GM18873 (cell line): ENCODE measurements at regions not wholly inside any gene's neighbourhood (a gene's known extent, or its start where the extent isn't known, plus 50 kb on each side); places are given as distances from the start of the nearest gene placed in this dataset.

Experiments
- ATAC-seq: cut with Tn5 transposase; IDR thresholded peaks from one replicate; pipeline ENCODE4 v1.9.1; 2021; ENCODE audit warnings: mild to moderate bottlenecking, moderate library complexity, moderate number of reproducible peaks; ENCODE audit not compliant: unreplicated experiment, low FRiP score

DNA sequence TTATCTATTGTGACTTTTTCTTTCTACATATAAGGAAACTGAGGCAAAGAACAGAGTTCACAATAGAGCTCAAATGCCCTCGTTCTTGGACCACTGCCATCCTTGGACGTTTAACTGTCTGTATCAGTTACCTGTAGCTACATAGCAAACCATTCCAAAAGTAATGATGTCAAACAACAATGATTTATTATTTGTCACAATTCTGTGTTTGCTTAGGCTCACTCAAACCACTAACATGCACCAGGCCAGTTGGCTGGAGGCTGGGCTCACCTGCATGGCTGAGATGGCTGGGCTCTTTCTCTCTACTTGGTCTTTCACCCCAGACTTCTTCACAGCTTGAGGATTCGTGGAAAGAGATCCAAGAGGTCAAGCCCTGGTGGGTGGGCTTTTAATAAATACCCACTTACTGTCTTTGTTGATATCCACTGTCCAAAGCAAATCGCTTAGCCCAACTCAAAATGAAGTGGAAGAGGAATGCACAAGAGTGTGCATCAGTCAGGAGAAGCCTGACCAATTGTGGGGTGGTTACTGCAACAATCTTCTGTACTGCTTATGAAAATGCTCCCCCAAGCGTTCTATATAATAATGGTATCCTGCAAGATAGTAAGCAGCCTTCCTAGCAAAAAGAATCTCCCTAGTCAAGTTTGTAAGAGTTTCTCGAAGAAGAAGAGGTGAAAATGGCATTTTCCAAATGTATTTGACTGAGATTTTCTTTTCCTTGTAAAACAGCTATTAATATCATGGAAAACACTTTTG is 163.5 kb upstream of the NT5C1B start:
- no peak for ATAC-seq

DNA sequence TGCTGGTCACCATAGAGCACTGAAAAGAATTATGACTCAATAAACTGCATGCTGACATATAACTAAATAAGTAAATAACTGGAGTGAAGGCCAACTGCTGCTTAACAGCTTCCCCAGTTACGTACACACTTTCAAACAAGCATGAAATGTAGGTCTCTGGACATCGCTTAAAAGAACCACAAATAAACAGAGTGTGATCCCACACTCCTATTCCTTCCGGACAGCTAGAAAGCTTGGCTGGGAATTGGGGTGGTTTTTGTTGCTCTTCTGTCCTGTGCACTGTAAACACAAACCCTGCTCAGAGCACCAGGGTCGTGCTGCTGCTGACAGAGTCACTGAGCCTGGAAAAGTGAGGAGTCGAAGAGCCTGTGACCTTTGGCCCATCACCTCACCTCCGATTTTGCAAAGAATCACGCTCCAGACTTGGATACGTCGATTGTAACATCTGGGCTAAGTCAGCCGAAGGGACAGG is 162.7 kb upstream of the NT5C1B start:
- ATAC-seq, result no peak

DNA sequence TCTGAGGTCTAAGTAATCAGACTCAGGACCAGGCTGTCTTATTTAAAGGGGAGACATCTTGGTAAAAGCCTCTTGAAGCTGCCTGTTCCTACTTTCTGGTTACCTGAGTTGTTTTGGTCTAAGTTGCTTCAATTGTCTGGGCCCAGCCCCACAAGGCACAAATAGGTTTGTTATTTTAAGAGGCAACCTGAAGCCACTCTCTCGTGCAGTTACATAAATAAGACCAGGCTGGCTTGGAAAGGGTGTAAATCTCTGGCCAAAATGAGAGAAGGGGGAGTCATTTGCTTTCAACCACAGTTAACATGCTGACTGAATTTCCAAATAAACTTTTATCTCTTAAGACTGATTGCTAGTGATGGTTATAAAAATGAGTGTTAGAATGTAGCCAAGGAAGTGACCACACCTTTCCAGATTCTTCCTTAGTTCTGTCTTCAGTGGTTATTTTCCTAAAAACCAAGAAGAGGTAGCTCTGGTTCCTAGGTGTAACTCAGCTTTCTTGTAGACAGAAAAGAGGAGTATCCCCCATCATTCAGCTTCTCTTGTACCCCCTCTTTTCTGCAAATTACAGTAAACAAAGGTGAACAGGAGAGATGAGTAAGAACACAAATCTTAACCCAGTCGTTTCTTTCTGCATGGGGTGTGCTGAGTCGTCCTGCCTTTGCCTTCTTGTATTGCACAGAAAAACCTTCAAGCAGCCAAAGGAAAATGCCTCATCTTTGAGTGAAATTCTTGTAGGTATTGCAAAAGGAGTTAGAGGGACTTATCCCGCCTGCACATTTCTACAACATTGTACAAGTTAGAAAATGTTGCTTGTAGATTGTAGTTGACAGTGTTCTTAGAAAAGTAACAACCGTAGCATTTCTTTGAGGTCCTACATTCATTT is 161.5 kb upstream of the NT5C1B start:
- no peak for ATAC-seq

DNA sequence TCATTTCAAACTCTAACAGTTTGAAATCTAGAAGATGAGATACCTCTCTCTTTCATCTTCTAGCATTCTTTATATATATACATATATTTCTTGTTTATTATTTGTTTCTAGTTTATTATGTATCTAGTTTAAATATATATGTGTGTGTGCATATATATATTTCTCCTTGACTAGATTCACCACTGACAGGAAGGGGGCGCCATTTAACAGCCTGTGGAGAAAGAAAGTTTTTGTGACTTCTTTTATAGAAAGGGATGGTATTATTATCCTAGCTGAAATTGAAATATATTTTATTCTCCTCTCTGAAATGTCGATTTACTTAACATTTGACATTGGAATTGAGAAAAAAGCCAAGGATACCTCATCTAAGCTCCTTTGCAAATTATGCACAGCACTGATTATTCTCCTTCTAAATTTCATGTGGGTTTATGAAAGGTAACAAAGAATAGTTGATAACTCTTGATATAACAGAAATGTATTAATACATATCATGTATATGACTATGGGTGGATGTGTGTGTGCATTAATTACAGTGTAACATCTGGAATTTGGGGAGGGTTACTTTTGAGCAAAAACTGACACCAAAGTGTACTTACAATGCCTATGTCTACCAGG is 160.7 kb upstream of the NT5C1B start:
- no peak for ATAC-seq

DNA sequence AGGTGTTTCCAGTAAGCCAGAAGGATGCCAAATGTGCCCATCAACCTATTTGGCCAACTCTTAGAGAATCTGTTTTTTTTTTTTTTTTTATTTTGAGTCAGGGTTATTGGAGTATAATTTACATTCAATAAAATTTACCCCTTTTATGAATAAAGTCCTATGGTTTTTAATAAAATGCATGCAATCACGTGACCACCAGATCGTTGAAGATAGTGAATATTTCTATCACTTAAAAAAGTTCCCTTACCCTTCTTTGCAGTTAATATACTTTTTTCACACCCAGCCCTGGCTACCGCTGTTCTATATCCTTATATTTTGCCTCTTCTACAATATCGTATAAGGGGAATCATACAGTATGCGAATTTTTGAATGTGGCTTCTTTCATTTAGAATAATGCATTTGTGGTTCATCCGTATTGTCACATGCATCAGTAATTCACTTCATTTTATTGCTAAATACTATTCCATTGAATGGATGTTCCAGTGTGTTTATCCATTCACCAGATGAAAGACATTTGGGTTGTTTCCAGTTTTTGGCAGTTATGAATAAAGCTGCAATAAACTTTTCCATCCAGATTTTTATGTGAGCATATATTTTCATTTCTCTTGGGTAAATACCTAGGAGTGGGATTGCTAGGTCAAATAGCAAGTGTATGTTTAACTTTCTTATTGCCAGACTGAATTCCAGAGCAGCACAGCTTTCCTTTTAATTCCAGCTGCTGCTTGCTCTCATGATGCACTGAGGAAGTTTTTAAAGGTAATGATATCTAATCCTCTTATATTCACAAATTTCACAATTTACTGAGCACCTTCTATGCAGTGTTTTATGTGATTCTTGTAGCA is 156.3 kb upstream of the NT5C1B start:
- no peak for ATAC-seq

DNA sequence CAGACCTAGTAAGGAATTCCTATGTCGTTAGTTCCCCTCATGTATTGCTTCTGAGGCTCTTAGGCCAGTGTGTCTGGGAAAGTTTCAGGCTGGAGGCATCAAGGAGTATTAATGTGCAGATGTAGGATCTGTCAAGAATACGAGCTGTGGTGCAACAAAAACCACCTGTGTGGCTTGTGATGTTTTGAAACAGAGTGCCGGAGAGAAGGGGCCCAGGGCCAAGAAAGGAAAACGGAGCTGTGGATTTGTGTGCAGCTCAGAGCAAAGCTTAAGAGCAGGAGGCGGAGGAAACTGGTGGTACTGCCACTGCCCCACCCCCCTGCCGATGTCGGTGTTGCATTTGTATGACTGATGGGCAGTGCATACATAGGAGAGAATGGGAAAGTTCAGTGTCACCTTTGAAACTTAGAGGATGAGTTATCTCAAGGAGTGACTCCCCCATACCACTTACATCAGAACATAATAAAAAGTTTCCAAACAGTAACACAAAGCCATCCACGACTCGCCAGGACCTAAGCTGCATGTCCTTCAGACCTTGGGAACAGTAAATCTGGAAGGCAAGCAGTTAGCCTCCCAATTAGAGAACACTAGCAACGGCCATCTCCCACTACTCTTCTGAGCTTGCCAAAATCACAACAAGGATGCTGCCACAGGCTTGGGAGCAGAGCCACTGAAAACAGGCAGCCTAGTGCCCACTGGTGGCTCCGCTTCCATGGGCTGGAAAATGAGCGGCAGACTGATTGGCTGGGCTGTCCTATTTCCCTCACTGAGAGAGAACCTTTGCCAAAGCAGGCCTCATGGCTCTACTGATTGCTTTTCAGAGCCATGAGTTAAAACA is 152.7 kb upstream of the NT5C1B start:
- no peak for ATAC-seq

DNA sequence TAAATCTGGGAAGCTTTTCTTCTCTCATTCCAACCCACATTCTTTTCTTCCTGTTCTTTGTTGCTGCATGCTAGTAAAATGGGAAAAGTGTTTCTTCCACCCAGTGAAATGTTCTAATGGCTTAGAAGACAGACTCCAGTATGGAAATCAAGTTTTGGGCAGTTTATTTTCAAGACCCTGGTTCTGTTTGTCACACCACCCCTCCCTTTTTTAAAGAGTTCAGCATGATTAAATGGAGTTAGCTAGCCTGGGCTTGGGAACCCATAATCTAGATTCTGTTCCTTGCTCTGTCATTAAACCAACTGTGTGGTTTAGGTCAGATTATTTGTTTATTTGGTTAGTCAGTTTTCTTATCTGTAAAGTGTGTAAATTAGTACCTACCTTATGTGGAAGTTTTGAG is 151.8 kb upstream of the NT5C1B start:
- ATAC-seq, result no peak

DNA sequence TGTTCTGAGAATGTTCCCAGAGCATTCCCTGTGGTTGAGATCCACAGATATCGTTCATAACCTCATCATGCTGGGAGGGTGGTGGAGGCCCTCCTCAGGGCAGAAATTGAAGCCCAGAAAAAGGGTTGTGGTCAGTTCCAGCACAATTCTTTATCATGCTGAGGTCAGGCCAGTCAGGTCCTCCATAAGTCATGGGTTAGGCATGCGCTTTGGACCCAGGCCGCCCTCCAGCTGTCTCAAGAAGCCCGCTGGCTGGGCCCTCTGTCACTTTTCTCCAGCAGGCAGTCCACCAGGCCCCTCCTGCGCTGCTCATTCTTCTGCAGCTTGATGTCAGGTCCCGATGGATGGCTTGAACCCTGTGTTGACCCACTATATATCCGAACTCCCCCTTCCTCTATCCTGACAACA is 151.1 kb upstream of the NT5C1B start:
- ATAC-seq, result no peak

DNA sequence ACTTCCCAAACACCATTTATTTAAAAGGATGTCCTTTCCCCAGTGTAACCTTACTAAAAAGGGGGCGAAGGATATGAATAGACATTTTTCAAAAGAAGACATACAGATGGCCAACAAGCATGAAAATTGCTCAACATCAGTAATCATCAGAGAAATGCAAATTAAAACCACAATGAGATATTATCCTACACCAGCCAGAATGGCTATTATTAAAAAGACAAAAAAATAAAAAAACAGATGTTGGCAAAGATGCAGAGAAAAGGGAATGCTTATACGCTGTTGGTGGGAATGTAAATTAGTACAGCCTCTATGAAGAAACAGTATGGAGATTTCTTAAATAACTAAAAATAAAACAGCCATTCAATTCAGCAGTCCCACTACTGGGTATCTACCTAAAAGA is 142.3 kb upstream of the NT5C1B start:
- no peak for ATAC-seq

DNA sequence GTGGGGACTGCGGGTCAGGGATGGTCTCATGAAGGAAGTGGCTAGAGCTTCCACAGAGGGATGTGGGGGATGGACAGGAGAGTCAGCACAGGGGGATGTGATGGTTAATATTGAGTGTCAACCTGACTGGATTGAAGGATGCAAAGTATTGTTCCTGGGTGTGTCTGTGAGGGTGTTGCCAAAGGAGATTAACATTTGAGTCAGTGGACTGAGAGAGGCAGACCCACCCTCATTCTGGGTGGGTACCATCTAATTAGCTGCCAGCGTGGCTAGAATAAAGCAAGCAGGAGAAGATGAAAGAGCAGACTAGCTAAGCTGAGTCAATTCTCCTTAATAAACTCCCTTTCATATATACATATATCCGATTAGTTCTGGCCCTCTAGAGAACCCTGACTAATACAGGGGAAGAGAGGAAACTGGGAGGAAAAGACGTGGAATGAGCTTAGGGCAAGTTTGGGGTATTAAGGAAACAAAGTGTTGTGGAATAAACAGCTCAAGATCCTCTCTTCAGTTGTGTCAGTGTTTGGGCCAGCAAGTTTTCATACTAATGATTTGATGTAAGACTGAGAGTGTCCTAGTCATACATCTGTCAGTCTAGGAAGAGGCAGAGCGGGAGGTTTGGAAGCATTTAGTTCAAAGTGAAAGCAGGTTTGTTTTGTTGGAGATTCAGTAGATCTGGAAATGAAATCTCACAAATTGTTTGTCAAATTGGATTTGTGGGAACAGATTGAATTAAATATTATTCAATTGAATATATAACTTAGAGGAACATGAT is 135.2 kb upstream of the NT5C1B start:
- ATAC-seq, result no peak

DNA sequence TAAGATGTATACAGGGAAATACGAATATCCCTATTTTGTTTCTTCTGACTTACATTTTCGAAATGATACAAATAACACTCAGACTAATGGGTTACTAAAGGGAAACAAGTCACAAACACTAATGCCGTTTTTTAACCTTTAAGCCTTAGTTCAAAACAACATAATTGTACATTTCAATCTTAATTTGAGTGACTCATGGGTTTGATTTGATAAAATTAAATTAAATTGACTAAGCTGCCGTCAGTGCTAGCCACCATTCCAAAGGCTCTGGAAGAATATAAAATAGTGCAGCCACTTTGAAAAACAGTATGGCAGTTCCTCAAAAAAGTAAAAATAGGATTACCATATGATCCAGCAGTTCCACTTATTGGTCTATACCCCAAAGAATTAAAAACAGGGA is 133.8 kb upstream of the NT5C1B start:
- ATAC-seq, result no peak

DNA sequence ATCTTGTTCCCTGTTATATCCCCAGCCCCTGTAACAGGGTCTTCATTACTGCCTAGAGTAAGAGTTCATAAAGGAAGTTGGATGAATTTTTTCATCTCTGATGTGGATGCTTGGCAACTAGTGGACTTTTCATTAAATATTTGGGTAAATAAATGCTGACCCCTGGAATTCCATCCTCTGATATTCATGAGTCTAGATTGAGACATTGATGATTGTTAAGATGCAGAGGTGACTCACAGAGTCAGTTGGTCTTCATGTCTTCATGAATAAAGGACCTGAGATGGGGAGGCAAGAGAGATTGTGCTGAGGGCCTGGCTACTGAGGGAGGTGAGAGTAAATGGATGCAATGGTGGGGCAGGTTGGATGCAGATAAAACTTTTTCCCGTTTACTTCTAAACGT is 132.7 kb upstream of the NT5C1B start:
- no peak for ATAC-seq

DNA sequence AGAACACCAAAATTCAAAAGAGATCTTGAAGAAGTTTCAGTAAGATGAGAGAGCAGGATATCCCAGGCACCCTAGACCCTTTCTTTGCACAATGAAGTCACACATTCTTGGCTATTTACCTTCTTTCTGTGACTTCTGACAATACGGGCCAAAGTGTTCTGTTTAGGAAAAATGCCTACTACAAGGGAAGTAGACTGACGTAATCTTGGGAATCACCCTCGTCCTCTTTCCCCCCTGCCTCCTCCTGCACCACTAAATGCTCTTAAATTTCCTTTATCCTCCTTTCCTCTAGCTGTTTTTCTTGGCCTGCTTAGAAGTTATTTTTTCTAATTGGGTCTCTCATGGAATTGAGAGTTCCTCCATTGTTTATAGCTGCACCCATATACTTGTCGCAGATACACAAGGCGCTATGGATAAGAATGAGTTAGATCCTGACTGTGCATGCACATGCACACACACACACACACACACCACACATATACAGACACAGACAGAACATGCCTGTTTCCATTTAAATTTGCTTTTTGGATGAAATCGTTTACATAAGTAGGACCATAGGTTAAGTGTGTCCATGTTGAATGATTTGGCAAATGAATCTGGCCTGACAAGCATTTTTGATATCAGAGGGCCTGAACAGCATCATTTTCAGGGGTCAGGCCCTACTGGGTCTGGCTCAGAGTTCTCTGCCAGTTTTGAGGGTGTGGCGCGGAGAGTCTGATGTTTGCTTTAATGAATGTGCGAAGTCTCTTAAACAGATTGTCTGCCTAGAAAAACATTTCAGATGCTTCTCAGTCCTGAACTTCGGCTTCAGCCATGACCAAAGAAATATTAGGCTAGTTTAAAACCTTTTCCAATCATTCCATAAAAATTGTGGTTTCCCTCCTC is 131.9 kb upstream of the NT5C1B start:
- no peak for ATAC-seq

DNA sequence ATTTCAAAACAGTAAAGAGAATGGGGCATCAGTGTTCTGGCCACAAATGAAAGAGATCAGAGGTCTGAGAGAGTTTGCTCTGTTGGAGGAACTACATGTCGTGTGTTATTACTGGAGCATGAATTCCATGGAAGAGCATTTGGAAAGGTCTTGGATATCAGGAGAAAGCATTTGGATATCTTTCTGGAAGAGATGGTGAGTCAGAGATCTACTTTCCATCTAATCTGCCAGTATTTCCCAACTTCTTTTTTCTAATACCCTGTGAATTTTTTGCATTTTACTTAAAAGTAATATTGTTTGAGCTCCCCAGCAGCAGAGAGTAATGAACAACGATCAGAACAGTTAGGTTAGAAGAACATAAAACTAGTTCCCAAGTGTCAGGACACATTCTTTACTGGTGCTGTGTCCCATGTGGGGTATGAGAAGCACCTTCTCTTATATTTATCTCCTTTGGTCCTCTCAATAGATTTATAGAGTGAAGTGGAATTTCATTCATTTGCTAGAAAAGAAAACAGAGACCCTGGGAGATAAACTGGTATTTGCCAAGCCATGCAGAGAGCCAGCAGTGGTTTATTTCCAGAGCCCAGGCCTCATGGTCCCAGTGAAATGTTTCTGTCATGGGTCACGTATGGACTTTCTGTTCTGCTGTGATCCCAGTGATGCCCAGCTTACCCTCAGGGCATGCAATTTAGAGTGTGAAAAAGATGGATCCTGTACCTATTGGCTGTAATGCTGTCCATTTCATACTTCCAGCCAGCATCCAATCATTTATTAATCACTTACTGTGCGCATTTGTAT is 130.8 kb upstream of the NT5C1B start:
- ATAC-seq, result no peak

DNA sequence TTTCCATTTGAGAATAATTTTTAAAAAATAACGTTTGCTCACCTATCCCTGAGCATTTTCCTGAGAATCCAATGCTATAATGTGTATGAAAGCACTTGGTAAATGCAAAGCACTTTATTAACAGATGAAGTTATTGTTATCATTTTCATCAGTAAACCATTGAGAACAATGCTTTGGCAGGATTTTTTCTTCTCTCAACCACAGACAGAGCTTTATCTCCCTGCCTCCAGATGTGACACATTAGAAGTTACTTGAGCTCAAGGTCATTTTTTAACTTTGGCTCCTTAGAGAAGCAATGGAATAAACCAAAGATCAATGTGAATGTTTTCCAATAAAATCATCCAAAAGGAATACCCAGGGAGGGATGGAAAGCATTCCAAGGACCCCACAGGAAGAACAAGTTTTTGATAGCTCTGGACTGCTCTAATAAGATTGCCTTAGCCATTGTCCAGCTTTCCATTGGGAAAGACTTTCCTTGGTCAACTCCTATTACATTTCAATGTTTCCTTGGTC is 118.9 kb upstream of the NT5C1B start:
- no peak for ATAC-seq

DNA sequence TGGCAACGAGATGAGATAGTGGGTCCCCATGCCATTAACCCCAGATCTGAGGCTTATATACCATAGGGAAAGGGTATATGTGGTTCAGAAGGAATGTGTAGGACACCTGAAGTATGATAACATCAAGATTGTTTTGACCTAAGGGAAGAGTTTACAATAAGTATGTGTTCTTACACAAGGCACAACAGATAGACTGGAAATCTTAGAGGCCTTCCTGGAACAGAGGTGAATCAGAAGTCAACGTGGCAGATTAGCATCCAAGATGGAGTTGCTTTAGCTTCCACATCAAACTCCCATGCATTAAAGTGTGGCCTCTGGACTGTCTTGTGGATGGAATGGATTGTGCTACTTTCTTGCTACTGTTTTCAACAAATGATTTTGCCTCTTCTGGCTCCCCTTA is 116.6 kb upstream of the NT5C1B start:
- ATAC-seq, result no peak

DNA sequence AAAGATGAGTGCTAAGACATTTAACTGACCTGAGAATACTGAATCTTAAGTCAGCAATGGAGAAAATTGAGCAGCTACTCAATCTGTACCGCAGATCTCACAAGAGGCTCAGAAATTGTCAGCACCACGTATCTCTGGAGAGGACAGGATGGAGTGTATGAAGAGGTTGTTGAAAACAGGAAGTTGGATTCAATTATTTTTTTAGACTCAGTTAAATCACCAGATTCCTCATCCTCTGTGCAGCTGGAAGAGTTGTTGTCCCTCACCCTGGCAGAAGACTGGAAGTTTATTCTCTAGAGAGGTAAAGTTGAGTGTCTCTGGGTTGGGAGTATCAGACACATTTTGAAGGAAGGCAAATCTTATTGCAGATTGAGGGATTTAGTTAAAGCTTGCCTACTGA is 114.9 kb upstream of the NT5C1B start:
- no peak for ATAC-seq
